Tibial nerve (tissue), 4 donors: ENCODE measurements at regions not wholly inside any gene's neighbourhood (a gene's known extent, or its start where the extent isn't known, plus 50 kb on each side); places are given as distances from the start of the nearest gene placed in this dataset.

Source experiments
- CTCF ChIP-seq, 5 experiments: fragments of 200-600 bp in 3 of 5; fragments of 450-650 bp in 2 of 5; sonication (generic) in 3 of 5; IDR thresholded peaks; one replicate each; pipeline ENCODE4 v1.5.1; 2016 to 2019; ENCODE audit warnings: antibody characterized with exemption in 5 of 5, mild to moderate bottlenecking in 3 of 5, moderate library complexity in 2 of 5
- EP300 ChIP-seq, 2 donors: sonication (generic); formaldehyde crosslinking; IDR thresholded peaks; one replicate each; pipeline ENCODE4 v1.6.1; 2017; ENCODE audit warnings: antibody characterized with exemption in 2 of 2, mild to moderate bottlenecking in 1 of 2
- POLR2A ChIP-seq, 2 donors: fragments of 450-650 bp; IDR thresholded peaks; one replicate each; pipeline ENCODE4 v1.6.1; 2017; ENCODE audit warnings: antibody characterized with exemption in 2 of 2, mild to moderate bottlenecking in 2 of 2, moderate library complexity in 2 of 2

GRCh38 chr20:17890330-17890729, 78.3 kb downstream of the SNX5 start:
- no peak for TF ChIP-seq CTCF (IDR thresholded peaks at IDR 0.05)
- TF ChIP-seq EP300 (IDR thresholded peaks at IDR 0.05) = no peak
- no peak for TF ChIP-seq POLR2A (IDR thresholded peaks at IDR 0.05)
